GM18498 (cell line): ENCODE measurements at regions not wholly inside any gene's neighbourhood (a gene's known extent, or its start where the extent isn't known, plus 50 kb on each side); places are given as distances from the start of the nearest gene placed in this dataset.
A peak's percentile ranks its signal among the peaks of the same experiment; 100 is the strongest.
"Not testable (repeated sequence)": the region's sequence is repeated elsewhere in the genome, so short reads cannot be mapped to it uniquely, and the experiment has no call there.

Experiments
- ATAC-seq: cut with Tn5 transposase; IDR thresholded peaks from one replicate; pipeline ENCODE4 v1.9.1; 2021; ENCODE audit warnings: mild to moderate bottlenecking, moderate library complexity; ENCODE audit not compliant: unreplicated experiment

DNA sequence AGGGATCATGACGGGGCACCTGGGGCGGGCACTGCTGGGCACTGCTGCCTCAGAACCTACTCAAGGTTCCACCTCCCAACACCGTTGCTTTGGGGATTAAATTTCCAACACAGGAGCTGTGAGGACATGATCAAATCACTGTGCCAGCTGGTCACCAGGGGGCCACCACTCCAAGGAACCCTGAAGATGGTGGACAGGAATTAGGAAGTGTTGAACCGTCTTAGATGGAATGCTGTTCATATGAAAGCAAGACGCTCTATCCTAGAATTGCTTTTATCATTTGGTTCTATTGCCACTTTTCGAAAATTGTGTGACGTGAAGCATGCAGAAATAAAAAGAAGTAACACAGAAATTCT, 140.3 kb downstream of the DLL1 start:
- no peak for ATAC-seq

DNA sequence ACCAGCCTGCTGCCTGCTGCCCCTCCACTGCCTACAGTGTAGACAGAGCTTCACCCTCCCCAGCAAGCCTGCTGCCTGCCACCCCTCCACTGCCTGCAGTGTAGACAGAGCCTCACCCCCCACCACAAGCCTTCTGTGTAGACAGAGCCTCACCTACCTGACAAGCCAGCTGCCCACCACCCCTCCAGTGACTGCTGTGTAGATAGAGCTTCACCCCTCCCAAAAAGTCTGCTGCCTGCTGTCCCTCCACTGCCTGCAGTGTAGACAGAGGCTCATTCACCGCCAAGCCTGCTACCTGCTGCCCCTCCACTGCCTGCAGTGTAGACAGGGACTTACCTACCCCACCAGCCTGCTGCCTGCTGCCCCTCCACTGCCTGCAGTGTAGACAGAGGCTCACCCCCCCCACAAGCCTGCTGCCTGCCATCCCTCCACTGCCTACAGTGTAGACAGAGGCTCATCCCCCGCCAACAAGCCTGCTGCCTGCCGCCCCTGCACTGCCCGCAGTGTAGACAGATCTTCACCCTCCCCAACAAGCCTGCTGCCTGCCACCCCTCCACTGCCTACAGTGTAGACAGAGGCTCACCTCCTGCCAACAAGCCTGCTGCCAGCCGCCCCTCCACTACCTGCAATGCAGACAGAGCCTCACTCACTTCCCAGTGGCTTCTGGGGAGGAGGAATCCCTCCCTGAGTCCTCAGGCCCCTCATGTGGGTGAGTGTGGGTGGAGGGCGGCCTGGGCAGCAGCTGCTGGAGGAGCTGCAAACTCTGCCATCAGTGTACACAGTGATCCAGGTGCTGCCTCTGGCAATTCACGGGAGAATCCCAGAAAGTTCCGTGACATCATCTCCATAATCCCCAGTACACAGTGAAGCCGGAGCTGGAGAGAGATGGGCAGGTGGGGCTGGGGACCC, 140.9 kb downstream of the DLL1 start:
- ATAC-seq: no peak

DNA sequence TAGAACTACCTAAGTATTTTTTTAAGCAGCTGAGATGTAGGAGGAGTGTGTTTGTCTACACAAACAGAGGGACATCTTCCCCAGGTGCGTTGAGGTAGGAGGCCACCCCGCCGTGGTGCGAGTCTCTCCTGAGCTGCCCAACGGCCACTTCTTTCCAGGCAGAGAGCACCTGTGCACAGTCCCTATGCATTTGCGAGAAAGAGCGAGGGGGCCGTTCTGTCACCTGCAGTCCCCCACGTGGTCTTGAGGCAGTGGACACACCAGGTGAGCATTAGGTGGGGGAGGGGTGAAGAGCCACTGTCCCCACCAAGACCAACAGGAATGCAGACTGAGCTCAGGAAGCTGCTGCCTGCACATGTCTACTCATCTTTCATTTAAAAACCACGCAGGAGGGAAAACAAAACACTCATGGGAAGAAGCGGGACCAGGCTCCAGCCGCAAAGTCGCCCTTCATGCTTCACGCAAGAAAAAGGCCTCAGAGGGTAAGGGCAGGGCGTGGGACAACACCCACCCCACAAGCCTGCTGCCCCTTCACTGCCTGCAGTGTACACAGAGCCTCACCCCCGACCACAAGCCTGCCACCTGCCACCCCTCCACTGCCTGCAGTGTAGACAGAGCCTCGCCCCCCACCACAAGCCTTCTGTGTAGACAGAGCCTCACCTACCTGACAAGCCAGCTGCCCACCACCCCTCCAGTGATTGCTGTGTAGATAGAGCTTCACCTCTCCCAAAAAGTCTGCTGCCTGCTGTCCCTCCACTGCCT, 142.0 kb downstream of the DLL1 start:
- no peak for ATAC-seq

DNA sequence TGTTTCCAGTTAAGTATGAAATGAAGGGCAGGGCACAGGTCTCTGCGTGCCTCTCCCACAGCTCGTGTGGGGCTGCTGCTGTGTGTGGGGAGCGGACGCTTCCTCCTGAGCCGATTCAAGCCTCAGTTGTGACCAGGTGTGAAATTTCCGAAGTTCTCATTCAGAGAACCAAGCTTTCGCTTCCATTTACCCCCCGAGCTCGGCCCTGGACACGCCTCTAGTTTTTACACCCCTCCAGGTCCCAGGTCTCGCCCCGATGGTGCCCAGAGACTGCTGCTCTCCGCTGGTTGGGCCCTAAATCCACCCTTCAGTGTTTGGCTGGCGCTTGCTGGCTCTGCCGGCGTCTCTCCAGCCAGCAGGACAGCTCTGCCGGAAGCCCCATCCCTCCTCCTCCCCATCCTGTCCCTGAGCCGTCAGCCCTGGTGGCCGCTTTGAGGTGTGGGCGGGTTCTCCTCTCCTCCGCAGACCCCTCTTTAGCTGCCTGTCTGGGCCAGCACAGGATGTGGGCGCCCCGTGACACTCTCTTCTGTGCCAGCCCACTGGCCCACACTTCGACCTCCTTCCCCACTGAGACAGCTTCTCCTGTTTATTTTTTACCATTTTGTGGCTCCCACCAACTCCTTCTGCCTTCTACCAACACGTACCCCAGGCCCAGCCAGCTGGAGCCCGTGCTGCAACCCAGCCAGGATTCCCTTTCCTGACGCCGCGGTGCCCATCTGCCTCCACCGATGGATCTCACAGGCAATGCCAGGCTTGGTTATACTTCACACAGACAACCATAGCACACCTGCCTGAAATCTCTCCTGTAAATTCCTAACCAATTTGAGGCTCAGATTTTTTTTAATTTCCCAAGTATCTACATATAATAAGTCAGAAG, 142.8 kb downstream of the DLL1 start:
- ATAC-seq: peak; percentile 75

GRCh38 chr6:170147056-170147787, 143.7 kb downstream of the DLL1 start:
- peak; percentile 16 for ATAC-seq

- no peak for ATAC-seq
Observed at GRCh38 chr6:170146640-170147039, 144.2 kb downstream of the DLL1 start.

GRCh38 chr6:170146131-170146530, 144.7 kb downstream of the DLL1 start:
- not testable (repeated sequence) for ATAC-seq

DNA sequence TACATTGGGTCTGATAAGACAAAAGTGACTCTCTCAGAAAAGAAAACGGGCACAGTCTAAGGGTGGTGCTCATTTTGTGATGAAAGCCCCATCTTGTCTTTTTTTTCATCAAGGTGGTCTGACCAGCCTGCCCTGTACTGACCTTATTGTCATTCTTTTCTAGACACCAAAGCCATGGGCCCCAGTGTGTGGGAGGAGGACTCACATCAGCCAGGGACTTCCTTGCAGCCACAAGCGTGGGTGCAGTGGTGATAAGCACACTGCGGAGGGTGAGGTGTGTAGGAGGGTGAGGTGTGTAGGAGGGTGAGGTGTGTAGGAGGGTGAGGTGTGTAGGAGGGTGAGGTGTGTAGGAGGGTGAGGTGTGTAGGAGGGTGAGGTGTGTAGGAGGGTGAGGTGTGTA, 145.2 kb downstream of the DLL1 start:
- ATAC-seq: not testable (repeated sequence)

GRCh38 chr6:170145272-170145592, 145.6 kb downstream of the DLL1 start:
- no peak for ATAC-seq

GRCh38 chr6:170144571-170145271, 146.2 kb downstream of the DLL1 start:
- no peak for ATAC-seq

DNA sequence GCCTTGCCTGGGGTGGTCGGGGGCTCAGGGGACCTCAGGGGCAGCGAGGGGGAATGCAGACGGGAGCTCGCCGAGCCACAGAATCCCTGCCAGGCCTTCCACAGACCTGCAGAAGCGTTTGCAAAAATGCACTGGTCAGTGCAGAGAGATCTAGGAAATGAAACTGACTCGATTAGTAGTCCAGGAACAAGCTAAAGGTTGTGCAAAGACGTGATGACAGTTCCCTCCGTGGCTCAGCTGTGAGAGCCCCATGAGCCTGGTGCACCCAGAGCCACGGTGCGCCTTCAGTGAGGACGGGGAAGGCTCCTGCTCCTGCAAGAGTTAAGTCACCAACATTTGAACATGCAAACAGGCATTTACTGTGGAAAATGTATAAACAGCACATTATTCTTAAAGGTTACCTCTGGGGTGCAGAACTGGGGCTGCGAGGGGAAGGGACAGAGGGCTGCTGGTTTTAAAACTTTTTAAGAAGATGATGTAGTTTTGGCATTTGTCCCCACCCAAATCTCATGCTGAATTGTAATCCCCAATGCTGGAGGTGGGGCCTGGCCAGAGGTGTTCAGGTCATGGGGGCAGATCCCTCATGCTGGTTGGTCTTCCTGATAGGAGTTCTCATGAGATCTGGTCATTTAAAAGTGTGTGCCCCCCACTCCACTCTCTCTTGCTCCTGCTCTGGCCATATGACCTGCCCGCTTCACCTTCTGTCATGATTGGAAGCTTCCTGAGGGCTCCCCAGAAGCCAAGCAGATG, 147.3 kb downstream of the DLL1 start:
- no peak for ATAC-seq

DNA sequence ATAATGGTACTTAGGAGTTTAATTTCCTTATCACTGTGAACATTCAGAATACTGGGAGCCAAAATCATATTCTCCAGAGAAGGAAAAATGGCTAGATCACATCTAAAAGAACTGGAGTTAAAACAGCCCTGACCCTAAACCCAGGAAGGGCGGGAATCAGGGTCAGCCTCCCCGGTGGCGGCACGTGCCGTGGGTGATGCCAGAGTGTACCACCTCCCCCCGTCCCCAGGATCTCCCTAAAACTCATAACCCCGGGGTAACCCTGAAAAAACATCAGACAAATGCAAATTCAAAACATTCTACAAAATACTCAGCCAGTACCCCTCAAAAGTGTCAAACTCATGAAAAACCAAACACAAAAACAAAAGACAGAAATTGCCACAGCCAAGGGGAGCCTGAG, 148.3 kb downstream of the DLL1 start:
- ATAC-seq: no peak

GRCh38 chr6:170141061-170141460, 149.8 kb downstream of the DLL1 start:
- not testable (repeated sequence) for ATAC-seq

DNA sequence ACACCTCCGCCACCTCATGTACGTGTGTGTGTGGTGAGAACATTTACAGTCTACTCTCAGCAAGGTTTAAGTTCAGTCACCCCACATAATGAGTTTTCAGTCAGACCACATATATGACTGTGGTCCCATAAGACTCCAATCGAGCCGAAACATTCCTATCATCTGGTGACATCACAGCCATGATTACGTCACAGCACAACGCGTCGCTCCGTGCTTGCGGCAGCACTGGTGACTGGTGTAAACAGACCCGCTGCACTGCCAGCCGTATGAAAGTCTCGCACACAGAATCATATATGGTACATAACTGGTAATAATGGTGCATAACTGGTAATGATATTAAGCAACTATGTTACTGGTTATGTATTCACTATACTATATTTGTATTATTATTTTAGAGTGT, 150.7 kb downstream of the DLL1 start:
- no peak for ATAC-seq

GRCh38 chr6:170139531-170139930, 151.3 kb downstream of the DLL1 start:
- ATAC-seq: no peak

- ATAC-seq: not testable (repeated sequence)
Observed at GRCh38 chr6:170139046-170139445, 151.8 kb downstream of the DLL1 start.

DNA sequence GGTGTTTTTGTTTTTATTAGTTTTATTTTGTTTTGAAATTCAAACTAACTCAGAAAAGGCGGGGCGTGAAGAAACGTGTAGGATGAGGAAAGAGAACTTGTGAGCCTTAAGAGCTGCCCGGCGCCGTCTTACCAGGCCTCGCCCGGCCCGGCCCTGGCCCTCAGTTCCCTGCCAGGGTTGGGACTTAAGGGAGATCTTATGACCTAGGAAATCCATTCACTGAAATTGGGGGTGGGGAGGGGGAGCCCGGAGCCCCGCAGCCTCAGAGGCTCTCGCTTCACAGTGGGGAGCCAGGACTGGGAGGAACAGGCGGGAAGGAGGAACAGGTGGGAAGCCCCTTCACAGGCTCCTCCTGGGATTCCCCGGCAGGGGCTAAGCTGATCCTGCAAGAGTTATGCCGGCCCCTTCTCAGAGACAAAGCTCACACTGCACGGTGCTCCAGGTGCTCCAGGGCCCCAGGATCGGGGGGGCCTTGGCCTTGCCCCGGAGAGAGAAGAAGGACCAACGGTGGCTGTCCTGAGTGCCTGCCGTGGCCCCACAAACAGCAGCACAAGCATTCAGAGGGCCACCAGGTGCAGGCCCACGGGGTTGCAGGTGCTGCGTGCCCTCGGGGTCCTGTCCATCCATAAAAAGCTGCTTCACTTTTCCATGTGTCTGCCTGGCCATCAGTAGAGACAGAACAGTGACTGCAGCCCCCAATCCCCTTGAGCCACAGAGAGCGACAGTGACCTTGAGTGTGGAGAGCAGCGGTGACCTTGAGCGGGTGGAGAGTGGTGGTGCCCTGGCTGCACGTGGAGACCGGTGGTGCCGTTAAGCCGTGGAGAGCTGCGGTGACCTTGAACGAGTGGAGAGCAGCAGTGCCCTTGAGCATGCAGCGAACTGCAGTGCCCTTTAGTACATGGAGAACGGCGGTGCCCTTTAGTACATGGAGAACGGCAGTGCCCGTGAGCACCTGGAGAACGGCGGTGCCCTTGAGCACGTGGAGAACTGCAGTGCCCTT, 152.7 kb downstream of the DLL1 start:
- no peak for ATAC-seq
